Keratinocyte (primary cell): ENCODE measurements at regions not wholly inside any gene's neighbourhood (a gene's known extent, or its start where the extent isn't known, plus 50 kb on each side); places are given as distances from the start of the nearest gene placed in this dataset.

Source experiments
- DNase-seq: peaks from one replicate; pipeline ENCODE4 v3.0.0-alpha.2; 2011; ENCODE audit warnings: low read depth, missing footprints, low spot score
- FAIRE-seq: peaks from 2 replicates; lab custom pipeline; 2011; peaks lifted over from hg19 to GRCh38; lab: Jason Lieb, UNC
- H2AFZ ChIP-seq: 2 replicates; pipeline ENCODE4 v1.6.0; 2012; ENCODE audit warnings: low read length, control low read depth, inconsistent platforms; ENCODE audit not compliant: control insufficient read depth
- H3K27ac ChIP-seq: 2 replicates; pipeline ENCODE4 v1.5.1; 2011; ENCODE audit warnings: low read length; ENCODE audit not compliant: control insufficient read depth, insufficient read depth
- H3K27me3 ChIP-seq: 3 replicates; pipeline ENCODE4 v1.6.0; 2011; ENCODE audit warnings: low read length; ENCODE audit not compliant: control insufficient read depth, insufficient read depth; ENCODE audit errors: extremely low read depth
- H3K36me3 ChIP-seq, 2 experiments: 2 replicates in 1 of 2; 3 replicates in 1 of 2; pipeline ENCODE4 v1.5.1; 2011; ENCODE audit warnings: low read length in 2 of 2, mild to moderate bottlenecking in 1 of 2; ENCODE audit not compliant: control insufficient read depth in 2 of 2, insufficient read depth in 2 of 2; ENCODE audit errors: extremely low read depth in 1 of 2
- H3K4me1 ChIP-seq: 3 replicates; pipeline ENCODE4 v1.5.1; 2011; ENCODE audit warnings: low read length; ENCODE audit not compliant: control insufficient read depth, insufficient read depth; ENCODE audit errors: extremely low read depth
- H3K4me2 ChIP-seq: 3 replicates; pipeline ENCODE4 v1.6.0; 2011; ENCODE audit warnings: low read depth, low read length; ENCODE audit not compliant: control insufficient read depth, insufficient read depth; ENCODE audit errors: extremely low read depth
- H3K4me3 ChIP-seq, 3 experiments: fragments of 200-600 bp in 1 of 3; sonication (generic) in 1 of 3; 2 replicates in 2 of 3; 3 replicates in 1 of 3; pipeline ENCODE4 v1.5.1; 2011 to 2016; ENCODE audit warnings: low read length in 3 of 3, mild to moderate bottlenecking in 3 of 3, control low read depth in 2 of 3, inconsistent platforms in 1 of 3, low read depth in 1 of 3, mixed read lengths in 1 of 3, mixed run types in 1 of 3, moderate library complexity in 1 of 3; ENCODE audit not compliant: control insufficient read depth in 2 of 3, insufficient read depth in 2 of 3; ENCODE audit errors: extremely low read depth in 1 of 3
- H3K79me2 ChIP-seq: 2 replicates; pipeline ENCODE4 v1.6.0; 2012; ENCODE audit warnings: low read length; ENCODE audit not compliant: control insufficient read depth, insufficient read depth
- H3K9ac ChIP-seq: 3 replicates; pipeline ENCODE4 v1.6.0; 2011; ENCODE audit warnings: low read length; ENCODE audit not compliant: control insufficient read depth, insufficient read depth; ENCODE audit errors: extremely low read depth
- H3K9me1 ChIP-seq: 3 replicates; pipeline ENCODE4 v1.6.0; 2011; ENCODE audit warnings: low read length; ENCODE audit not compliant: control insufficient read depth, insufficient read depth; ENCODE audit errors: extremely low read depth
- H3K9me3 ChIP-seq: 2 replicates; pipeline ENCODE4 v1.5.1; 2012; ENCODE audit warnings: low read depth, low read length; ENCODE audit not compliant: control insufficient read depth
- H4K20me1 ChIP-seq: 3 replicates; pipeline ENCODE4 v1.6.0; 2011; ENCODE audit warnings: low read length; ENCODE audit not compliant: control insufficient read depth, insufficient read depth; ENCODE audit errors: extremely low read depth
- CTCF ChIP-seq, 3 experiments: IDR thresholded peaks in 1 of 3; conservative IDR thresholded peaks in 1 of 3; optimal IDR thresholded peaks in 1 of 3; 2 replicates in 2 of 3; 3 replicates in 1 of 3; pipeline versions ENCODE3 to v1.5.1; 2011; ENCODE audit warnings: low read length in 3 of 3, mild to moderate bottlenecking in 3 of 3, moderate library complexity in 2 of 3, control low read depth in 1 of 3, inconsistent platforms in 1 of 3; ENCODE audit not compliant: insufficient read depth in 2 of 3; ENCODE audit errors: extremely low read depth in 1 of 3
- EZH2 ChIP-seq: IDR thresholded peaks from one replicate; pipeline ENCODE4 v1.6.1; 2012; ENCODE audit warnings: inconsistent platforms, mild to moderate bottlenecking, low read length, moderate library complexity
- dilution Hi-C: fragments of 300-500 bp; cut with MboI; formaldehyde crosslinking; loops from one replicate; pipeline ENCODE4 v1.7.0; 2020; ENCODE audit warnings: low sequenced_read_pairs; ENCODE audit not compliant: extremely low pct_ligation_motif_present

GRCh38 chr6:14925025-14925698 lies 320.7 kb upstream of the JARID2 start:
- H3K9me1 ChIP-seq, result no peaks in the 10 kb centered on the region
- no peaks in the 10 kb centered on the region for H4K20me1 ChIP-seq
- H3K27ac ChIP-seq, result no peak overlapping the region
- no peaks in the 10 kb centered on the region for H3K36me3 ChIP-seq
- DNase-seq, result no peak
- H2AFZ ChIP-seq, result no peak overlapping the region
- dilution Hi-C loops, result no loop called here
- no peaks in the 10 kb centered on the region for H3K27me3 ChIP-seq
- no peaks in the 10 kb centered on the region for H3K79me2 ChIP-seq
- no peak overlapping the region for H3K9ac ChIP-seq
- H3K4me1 ChIP-seq, result peaks cover 2% of the 10 kb centered on the region
- H3K4me3 ChIP-seq, result no peak overlapping the region
- no peak for FAIRE-seq
- no peaks in the 10 kb centered on the region for H3K9me3 ChIP-seq
- TF ChIP-seq EZH2, result no peak
- TF ChIP-seq CTCF (optimal IDR thresholded peaks at IDR 0.05 in 1 of 3, IDR thresholded peaks at IDR 0.05 in 1 of 3, conservative IDR thresholded peaks at IDR 0.05 in 1 of 3; ENCODE audit: extremely low read depth in 1 of 3, insufficient read depth in 2 of 3, low read length in 3 of 3), result no peak
- no peak overlapping the region for H3K4me2 ChIP-seq

DNA sequence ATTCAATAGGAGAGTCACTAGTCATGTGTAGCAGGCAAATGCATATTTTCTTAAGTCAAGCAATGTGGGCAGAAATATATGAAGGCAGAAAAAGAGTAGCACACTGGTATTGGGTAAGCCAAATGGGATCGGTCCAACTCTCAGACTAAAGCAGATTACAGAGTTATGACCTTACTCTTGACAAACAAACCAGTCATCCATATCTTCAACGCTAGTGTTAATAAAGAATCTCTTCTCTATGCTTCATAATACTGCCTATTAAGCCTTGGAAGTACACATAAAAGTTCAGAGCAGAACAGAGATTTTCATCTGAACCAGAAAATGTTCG lies 320.2 kb upstream of the JARID2 start:
- Histone ChIP-seq H4K20me1 (no peaks in the 10 kb centered on the region), H3K4me2 (no peak overlapping the region), H3K4me3 (no peak overlapping the region), H3K9me3 (no peaks in the 10 kb centered on the region), H3K27ac (no peak overlapping the region), H3K27me3 (no peaks in the 10 kb centered on the region), H3K36me3 (no peaks in the 10 kb centered on the region), H3K9me1 (no peaks in the 10 kb centered on the region), H3K4me1 (peaks cover 7% of the 10 kb centered on the region), H3K79me2 (no peaks in the 10 kb centered on the region), H3K9ac (no peak overlapping the region), H2AFZ (no peak overlapping the region)
- DNase-seq, result no peak
- TF ChIP-seq CTCF (optimal IDR thresholded peaks at IDR 0.05 in 1 of 3, IDR thresholded peaks at IDR 0.05 in 1 of 3, conservative IDR thresholded peaks at IDR 0.05 in 1 of 3; ENCODE audit: extremely low read depth in 1 of 3, insufficient read depth in 2 of 3, low read length in 3 of 3) (no peak), EZH2 (no peak)
- no peak for FAIRE-seq
- dilution Hi-C loops, result no loop called here
